DOHH2 (cell line): ENCODE measurements at regions not wholly inside any gene's neighbourhood (a gene's known extent, or its start where the extent isn't known, plus 50 kb on each side); places are given as distances from the start of the nearest gene placed in this dataset.

ENCODE experiments used
- CTCF ChIP-seq: fragments of 200-600 bp; sonication (generic); IDR thresholded peaks from one replicate; pipeline ENCODE4 v1.5.1; 2014; ENCODE audit warnings: antibody characterized with exemption, mild to moderate bottlenecking, low read depth, low read length; ENCODE audit not compliant: poor library complexity, severe bottlenecking
- EZH2phosphoT487 ChIP-seq: fragments of 200-600 bp; sonication (generic); IDR thresholded peaks from 2 replicates; pipeline ENCODE4 v1.6.1; 2017; ENCODE audit warnings: borderline replicate concordance, mild to moderate bottlenecking, antibody characterized with exemption, low read length, moderate library complexity, mixed read lengths

- TF ChIP-seq CTCF = no peak
- no peak for TF ChIP-seq EZH2phosphoT487
Measured at GRCh38 chr6:137978252-137978896, 111.3 kb downstream of the TNFAIP3 start.
